CD4-positive, CD25-positive, alpha-beta regulatory T cell (primary cell): ENCODE measurements at regions not wholly inside any gene's neighbourhood (a gene's known extent, or its start where the extent isn't known, plus 50 kb on each side); places are given as distances from the start of the nearest gene placed in this dataset.
"Not testable (repeated sequence)": the region's sequence is repeated elsewhere in the genome, so short reads cannot be mapped to it uniquely, and the experiment has no call there.

Experiments used
- ATAC-seq, 2 donors: fragments of 150-1000 bp; cut with Tn5 transposase; one replicate each; pipeline ENCODE4 v1.10.0; 2021; ENCODE audit warnings: low read depth in 2 of 2, moderate number of reproducible peaks in 2 of 2, moderate library complexity in 1 of 2
- DNase-seq, 3 donors: peaks; one replicate each; pipeline versions ENCODE4 v3.0.0 to v3.0.0-alpha.2; 2012 to 2022; ENCODE audit warnings: mixed read lengths in 1 of 3
- H3K27ac ChIP-seq: one replicate; pipeline ENCODE4 v1.7.0; 2013; ENCODE audit warnings: mild to moderate bottlenecking, low read length; ENCODE audit not compliant: insufficient read depth, poor library complexity, severe bottlenecking
- H3K27me3 ChIP-seq: one replicate; pipeline ENCODE4 v1.7.0; 2013; ENCODE audit warnings: low read length; ENCODE audit not compliant: control insufficient read depth, insufficient read depth
- H3K36me3 ChIP-seq: one replicate; pipeline ENCODE4 v1.7.0; 2013; ENCODE audit warnings: mild to moderate bottlenecking, low read length, moderate library complexity; ENCODE audit not compliant: control insufficient read depth, insufficient read depth
- H3K4me1 ChIP-seq: 2 replicates; pipeline ENCODE4 v1.7.0; 2013; ENCODE audit warnings: mild to moderate bottlenecking, low read length; ENCODE audit not compliant: insufficient read depth, control insufficient read depth, poor library complexity, severe bottlenecking
- H3K4me3 ChIP-seq: one replicate; pipeline ENCODE4 v1.7.0; 2013; ENCODE audit warnings: low read depth, mild to moderate bottlenecking, low read length, moderate library complexity
- H3K9me3 ChIP-seq, 2 experiments: 1 replicate in 1 of 2; 2 replicates in 1 of 2; pipeline ENCODE4 v1.7.0; 2013; ENCODE audit warnings: low read length in 2 of 2, mild to moderate bottlenecking in 1 of 2, moderate library complexity in 1 of 2; ENCODE audit not compliant: control insufficient read depth in 2 of 2
- H3K27ac Mint-ChIP-seq, 3 donors: one replicate each; pipeline ENCODE4 v1.8.0; 2020 to 2022; ENCODE audit warnings: mild to moderate bottlenecking in 3 of 3, mixed read lengths in 3 of 3, moderate library complexity in 2 of 3
- H3K27me3 Mint-ChIP-seq: one replicate; pipeline ENCODE4 v1.8.0; 2022; ENCODE audit warnings: mild to moderate bottlenecking, mixed read lengths
- H3K36me3 Mint-ChIP-seq: one replicate; pipeline ENCODE4 v1.8.0; 2020; ENCODE audit warnings: mixed read lengths
- H3K4me1 Mint-ChIP-seq, 4 donors: one replicate each; pipeline ENCODE4 v1.8.0; 2020 to 2022; ENCODE audit warnings: mixed read lengths in 4 of 4, mild to moderate bottlenecking in 1 of 4
- H3K4me3 Mint-ChIP-seq, 4 donors: one replicate each; pipeline ENCODE4 v1.8.0; 2020 to 2022; ENCODE audit warnings: mild to moderate bottlenecking in 4 of 4, mixed read lengths in 4 of 4, moderate library complexity in 3 of 4
- H3K9me3 Mint-ChIP-seq, 7 donors: one replicate each; pipeline ENCODE4 v1.8.0; 2020 to 2022; ENCODE audit warnings: mixed read lengths in 7 of 7, mild to moderate bottlenecking in 3 of 7, moderate library complexity in 2 of 7

GRCh38 chr12:93007544-93007943 lies 78.4 kb upstream of the EEA1 start:
- Mint-ChIP-seq H3K27me3 (peaks cover 14% of the 10 kb centered on the region), H3K9me3 (no peaks in the 10 kb centered on the region)

DNA sequence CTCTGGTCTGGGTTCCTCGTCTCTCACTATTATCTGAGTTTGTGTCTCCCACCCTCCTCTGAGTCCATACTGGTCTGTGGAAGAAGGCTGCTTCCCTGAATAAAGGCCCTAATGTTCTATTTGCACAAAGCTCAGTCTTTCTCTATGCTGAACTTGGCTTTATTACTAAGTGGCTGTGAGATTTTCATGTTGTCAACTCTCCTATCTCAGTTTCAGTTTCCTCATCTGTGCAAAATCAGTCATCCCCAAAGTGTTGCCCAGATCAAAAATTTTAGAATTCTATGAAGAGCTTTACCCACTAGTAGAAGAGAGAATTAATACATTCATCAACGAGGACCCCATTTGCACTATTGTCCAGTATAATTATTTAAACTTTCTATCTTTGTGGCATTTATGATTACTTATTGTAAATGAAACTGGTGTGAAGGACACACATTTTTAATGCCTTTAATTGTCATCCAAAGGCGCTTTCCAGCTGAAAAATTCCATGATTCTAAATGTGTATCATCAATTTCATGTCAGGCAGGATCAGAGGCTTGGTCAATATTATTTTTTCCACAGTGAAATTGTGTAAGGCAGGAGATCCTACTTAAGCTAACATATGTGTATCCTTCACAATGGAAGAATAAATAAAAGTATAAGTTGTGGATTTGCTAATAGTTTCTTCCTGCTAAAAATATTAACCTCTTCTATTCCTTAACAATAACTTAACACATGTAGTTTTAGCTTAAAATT lies 79.1 kb upstream of the EEA1 start:
- H3K4me3 Mint-ChIP-seq: no peak overlapping the region
- DNase-seq: no peak
- Histone ChIP-seq H3K4me1 (no peaks in the 10 kb centered on the region), H3K9me3 (no peaks in the 10 kb centered on the region), H3K36me3 (no peaks in the 10 kb centered on the region), H3K4me3 (no peak overlapping the region), H3K27me3 (peaks cover 2% of the 10 kb centered on the region), H3K27ac (no peak overlapping the region)
- H3K4me1 Mint-ChIP-seq: peaks cover 0 to 4% (median 0%) of the 10 kb centered on the region in 4 donors
- no peak for ATAC-seq
- H3K27me3 Mint-ChIP-seq: peaks cover 17% of the 10 kb centered on the region
- no peaks in the 10 kb centered on the region for H3K36me3 Mint-ChIP-seq
- no peak overlapping the region for H3K27ac Mint-ChIP-seq
- no peaks in the 10 kb centered on the region for H3K9me3 Mint-ChIP-seq

More at GRCh38 chr12:93007544-93007943, 78.4 kb upstream of the EEA1 start:
- DNase-seq (no peak), ATAC-seq (no peak)
- H3K4me3 Mint-ChIP-seq: no peak overlapping the region
- Histone ChIP-seq H3K4me1 (no peaks in the 10 kb centered on the region), H3K27me3 (no peaks in the 10 kb centered on the region), H3K36me3 (no peaks in the 10 kb centered on the region), H3K4me3 (no peak overlapping the region), H3K9me3 (no peaks in the 10 kb centered on the region), H3K27ac (no peak overlapping the region)
- H3K27ac Mint-ChIP-seq: no peak overlapping the region
- H3K36me3 Mint-ChIP-seq: no peaks in the 10 kb centered on the region
- H3K4me1 Mint-ChIP-seq: peaks cover 0 to 4% (median 0%) of the 10 kb centered on the region in 4 donors

- not testable (repeated sequence) for H3K9me3 ChIP-seq, H3K27me3 ChIP-seq, H3K4me1 ChIP-seq, H3K9me3 Mint-ChIP-seq, H3K4me3 ChIP-seq, H3K4me1 Mint-ChIP-seq, H3K4me3 Mint-ChIP-seq, H3K36me3 Mint-ChIP-seq, ATAC-seq, H3K27ac ChIP-seq, H3K36me3 ChIP-seq, H3K27ac Mint-ChIP-seq, DNase-seq
- peaks cover 21% of the 10 kb centered on the region for H3K27me3 Mint-ChIP-seq
Measured at GRCh38 chr12:93008880-93009279, 79.8 kb upstream of the EEA1 start.

- no peak overlapping the region for H3K27ac ChIP-seq
- Mint-ChIP-seq H3K36me3 (no peaks in the 10 kb centered on the region), H3K9me3 (peaks cover 0 to 1% (median 0%) of the 10 kb centered on the region in 7 donors), H3K27me3 (peaks cover 21% of the 10 kb centered on the region), H3K27ac (no peak overlapping the region), H3K4me3 (no peak overlapping the region), H3K4me1 (peaks cover 0 to 4% (median 0%) of the 10 kb centered on the region in 4 donors)
- H3K9me3 ChIP-seq: no peaks in the 10 kb centered on the region
- H3K4me3 ChIP-seq: no peak overlapping the region
- ATAC-seq (no peak), DNase-seq (no peak)
- H3K27me3 ChIP-seq: peaks cover 2% of the 10 kb centered on the region
- H3K36me3 ChIP-seq: no peaks in the 10 kb centered on the region
- no peaks in the 10 kb centered on the region for H3K4me1 ChIP-seq
Measured at GRCh38 chr12:93009533-93009932, 80.4 kb upstream of the EEA1 start.

DNA sequence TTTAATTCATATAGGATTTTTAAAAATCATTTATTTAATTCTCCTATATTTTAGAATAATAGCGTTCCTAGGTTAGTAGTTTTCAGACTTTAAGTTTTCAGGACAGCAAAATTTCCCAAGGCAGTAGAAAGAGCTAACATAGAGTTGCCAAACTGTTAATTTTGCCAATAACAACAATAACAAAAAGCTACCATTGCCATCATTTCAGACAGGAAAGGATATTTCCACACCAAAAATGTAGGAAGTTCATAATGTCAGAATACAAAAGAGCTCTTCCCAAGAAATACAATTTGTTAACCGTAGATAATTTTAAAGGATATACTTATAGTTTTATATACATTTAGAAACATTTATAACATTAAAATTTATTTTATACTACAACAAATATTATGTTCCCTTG lies 81.4 kb upstream of the EEA1 start:
- no peak for ATAC-seq
- no peak overlapping the region for H3K27ac Mint-ChIP-seq
- H3K9me3 Mint-ChIP-seq: peaks cover 0 to 1% (median 0%) of the 10 kb centered on the region in 7 donors
- no peaks in the 10 kb centered on the region for H3K4me1 ChIP-seq
- no peaks in the 10 kb centered on the region for H3K9me3 ChIP-seq
- no peaks in the 10 kb centered on the region for H3K4me1 Mint-ChIP-seq
- H3K36me3 ChIP-seq: no peaks in the 10 kb centered on the region
- no peak overlapping the region for H3K4me3 Mint-ChIP-seq
- H3K4me3 ChIP-seq: no peak overlapping the region
- DNase-seq: no peak
- H3K27me3 ChIP-seq: peaks cover 2% of the 10 kb centered on the region
- peaks cover 21% of the 10 kb centered on the region for H3K27me3 Mint-ChIP-seq
- no peaks in the 10 kb centered on the region for H3K36me3 Mint-ChIP-seq
- H3K27ac ChIP-seq: no peak overlapping the region

GRCh38 chr12:93011100-93011499 lies 82.0 kb upstream of the EEA1 start:
- Mint-ChIP-seq H3K9me3 (peaks cover 0 to 1% (median 0%) of the 10 kb centered on the region in 7 donors), H3K4me3 (no peak overlapping the region), H3K4me1 (no peaks in the 10 kb centered on the region), H3K36me3 (no peaks in the 10 kb centered on the region), H3K27ac (no peak overlapping the region), H3K27me3 (peaks cover 21% of the 10 kb centered on the region)
- peaks cover 2% of the 10 kb centered on the region for H3K27me3 ChIP-seq
- no peak for ATAC-seq
- no peak overlapping the region for H3K27ac ChIP-seq
- no peaks in the 10 kb centered on the region for H3K36me3 ChIP-seq
- no peak overlapping the region for H3K4me3 ChIP-seq
- DNase-seq: no peak
- no peaks in the 10 kb centered on the region for H3K9me3 ChIP-seq
- H3K4me1 ChIP-seq: no peaks in the 10 kb centered on the region

GRCh38 chr12:93015871-93016751 lies 87.0 kb upstream of the EEA1 start:
- no peaks in the 10 kb centered on the region for H3K36me3 ChIP-seq

More at GRCh38 chr12:93015871-93016751, 87.0 kb upstream of the EEA1 start:
- Histone ChIP-seq H3K4me1 (no peaks in the 10 kb centered on the region), H3K27ac (no peak overlapping the region), H3K9me3 (no peaks in the 10 kb centered on the region), H3K27me3 (peaks cover 2% of the 10 kb centered on the region), H3K4me3 (no peak overlapping the region)
- Mint-ChIP-seq H3K4me3 (no peak overlapping the region), H3K27me3 (peaks cover 11% of the 10 kb centered on the region), H3K27ac (no peak overlapping the region), H3K36me3 (no peaks in the 10 kb centered on the region), H3K4me1 (peaks cover 0 to 4% (median 0%) of the 10 kb centered on the region in 4 donors), H3K9me3 (peaks cover 0 to 1% (median 0%) of the 10 kb centered on the region in 7 donors)
- no peak for ATAC-seq
- no peak for DNase-seq
